22Rv1 (cell line): ENCODE measurements at regions not wholly inside any gene's neighbourhood (a gene's known extent, or its start where the extent isn't known, plus 50 kb on each side); places are given as distances from the start of the nearest gene placed in this dataset.

Source experiments
- ZFX ChIP-seq: fragments of 450-650 bp; IDR thresholded peaks from 2 replicates; pipeline ENCODE4 v1.6.1; 2017; ENCODE audit warnings: antibody characterized with exemption, borderline replicate concordance
- TF ChIP-seq, protein P1 (sequence below): fragments of 450-650 bp; IDR thresholded peaks from 2 replicates; pipeline ENCODE4 v1.5.1; 2017; ENCODE audit warnings: mild to moderate bottlenecking

DNA sequence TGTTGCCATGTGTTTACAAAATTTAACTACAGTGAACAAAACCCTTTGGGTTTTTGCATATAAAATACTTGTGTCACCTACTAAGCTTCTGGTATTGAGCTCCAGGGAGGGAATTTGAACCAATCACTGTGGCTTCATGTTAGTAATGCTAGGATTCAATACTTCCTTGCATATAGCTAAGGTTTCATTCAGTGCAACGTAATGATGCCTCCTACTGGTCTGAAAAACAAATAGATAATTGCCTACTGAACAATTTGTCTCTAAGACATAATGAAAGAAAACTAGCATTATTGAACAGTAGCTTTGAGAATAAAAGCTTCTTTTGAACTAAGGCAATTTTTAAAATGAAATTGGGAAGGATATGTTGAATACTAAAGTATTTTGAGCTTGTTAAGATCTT is 244.4 kb downstream of the ZWINT start:
- TF ChIP-seq, protein P1, sequence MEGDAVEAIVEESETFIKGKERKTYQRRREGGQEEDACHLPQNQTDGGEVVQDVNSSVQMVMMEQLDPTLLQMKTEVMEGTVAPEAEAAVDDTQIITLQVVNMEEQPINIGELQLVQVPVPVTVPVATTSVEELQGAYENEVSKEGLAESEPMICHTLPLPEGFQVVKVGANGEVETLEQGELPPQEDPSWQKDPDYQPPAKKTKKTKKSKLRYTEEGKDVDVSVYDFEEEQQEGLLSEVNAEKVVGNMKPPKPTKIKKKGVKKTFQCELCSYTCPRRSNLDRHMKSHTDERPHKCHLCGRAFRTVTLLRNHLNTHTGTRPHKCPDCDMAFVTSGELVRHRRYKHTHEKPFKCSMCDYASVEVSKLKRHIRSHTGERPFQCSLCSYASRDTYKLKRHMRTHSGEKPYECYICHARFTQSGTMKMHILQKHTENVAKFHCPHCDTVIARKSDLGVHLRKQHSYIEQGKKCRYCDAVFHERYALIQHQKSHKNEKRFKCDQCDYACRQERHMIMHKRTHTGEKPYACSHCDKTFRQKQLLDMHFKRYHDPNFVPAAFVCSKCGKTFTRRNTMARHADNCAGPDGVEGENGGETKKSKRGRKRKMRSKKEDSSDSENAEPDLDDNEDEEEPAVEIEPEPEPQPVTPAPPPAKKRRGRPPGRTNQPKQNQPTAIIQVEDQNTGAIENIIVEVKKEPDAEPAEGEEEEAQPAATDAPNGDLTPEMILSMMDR = peak; percentile 80
- no peak for TF ChIP-seq ZFX
